ENCODE measurements at regions not wholly inside any gene's neighbourhood (a gene's known extent, or its start where the extent isn't known, plus 50 kb on each side); places are given as distances from the start of the nearest gene placed in this dataset.

GRCh38 chr13:22765547-22765946 is 415.2 kb upstream of the SGCG start:
- no peak overlapping the region for H3K9ac ChIP-seq (ENCODE audit: low read length)
- no peak overlapping the region for H3K27ac Mint-ChIP-seq
- no peaks in the 10 kb centered on the region for H3K9me3 ChIP-seq (ENCODE audit: control extremely low read depth in 1 of 3, control insufficient read depth in 2 of 3, insufficient read depth in 1 of 3, low read length in 2 of 3)
- H4K20me1 ChIP-seq (ENCODE audit: control insufficient read depth, insufficient read depth, low read length, poor library complexity, severe bottlenecking), result no peaks in the 10 kb centered on the region
- ATAC-seq (ENCODE audit: low read depth), result no peak
- TF ChIP-seq EZH2 (IDR thresholded peaks at IDR 0.05; ENCODE audit: borderline replicate concordance, insufficient read depth, low read depth, low read length, poor library complexity, severe bottlenecking) (no peak), CTCF (IDR thresholded peaks at IDR 0.05) (no peak)
- intact Hi-C loops (cut with micrococcal nuclease), result no loop called here
- no peak for DNase-seq
- H3K27me3 Mint-ChIP-seq, result no peaks in the 10 kb centered on the region
- WGBS (ENCODE audit: insufficient coverage), result 62% methylated on average over 1 of the region's 3 CpGs
- H3K79me2 ChIP-seq (ENCODE audit: control insufficient read depth, insufficient read depth, low read length), result no peaks in the 10 kb centered on the region
- CTCF ChIA-PET, result no interaction called here
- no peaks in the 10 kb centered on the region for H3K36me3 ChIP-seq (replicated peaks in 1 of 2; ENCODE audit: control extremely low read depth in 1 of 2, control insufficient read depth in 1 of 2, extremely low read depth in 1 of 2, insufficient read depth in 2 of 2, low read length in 1 of 2)
- no peak overlapping the region for H3K4me3 Mint-ChIP-seq
- POLR2A ChIA-PET, result no interaction called here
- no peak overlapping the region for H3K4me3 ChIP-seq (ENCODE audit: control extremely low read depth in 1 of 5, extremely low read depth in 1 of 5, insufficient read depth in 1 of 5, low read depth in 2 of 5, low read length in 4 of 5)
- no peak overlapping the region for H3K27ac ChIP-seq (ENCODE audit: low read length in 2 of 2)
- H3K9me3 Mint-ChIP-seq (ENCODE audit: insufficient read depth), result peaks cover 2% of the 10 kb centered on the region
- no peaks in the 10 kb centered on the region for H3K4me1 ChIP-seq (ENCODE audit: control insufficient read depth in 2 of 2, insufficient read depth in 2 of 2, low read length in 2 of 2)
- no peaks in the 10 kb centered on the region for H3K4me1 Mint-ChIP-seq
- H3K27me3 ChIP-seq (replicated peaks in 1 of 4; ENCODE audit: control extremely low read depth in 1 of 4, control insufficient read depth in 3 of 4, insufficient read depth in 4 of 4, low read length in 3 of 4), result no peaks in the 10 kb centered on the region
- no peak overlapping the region for H3K4me2 ChIP-seq (replicated peaks; ENCODE audit: low read depth, low read length, poor library complexity, severe bottlenecking)
- no peak overlapping the region for H2AFZ ChIP-seq (ENCODE audit: insufficient read depth, low read depth, low read length, poor library complexity, severe bottlenecking)

GRCh38 chr13:22770891-22771290 is 409.9 kb upstream of the SGCG start:
- no peak overlapping the region for H3K9ac ChIP-seq (ENCODE audit: low read length)
- no peaks in the 10 kb centered on the region for H3K79me2 ChIP-seq (ENCODE audit: control insufficient read depth, insufficient read depth, low read length)
- no peaks in the 10 kb centered on the region for H3K36me3 ChIP-seq (replicated peaks in 1 of 2; ENCODE audit: control extremely low read depth in 1 of 2, control insufficient read depth in 1 of 2, extremely low read depth in 1 of 2, insufficient read depth in 2 of 2, low read length in 1 of 2)
- H4K20me1 ChIP-seq (ENCODE audit: control insufficient read depth, insufficient read depth, low read length, poor library complexity, severe bottlenecking), result no peaks in the 10 kb centered on the region
- 94% methylated on average over 23 of the region's 23 CpGs for WGBS (ENCODE audit: insufficient coverage)
- no peak overlapping the region for H2AFZ ChIP-seq (ENCODE audit: insufficient read depth, low read depth, low read length, poor library complexity, severe bottlenecking)
- H3K27ac ChIP-seq (ENCODE audit: low read length in 2 of 2), result no peak overlapping the region
- no peaks in the 10 kb centered on the region for H3K4me1 ChIP-seq (ENCODE audit: control insufficient read depth in 2 of 2, insufficient read depth in 2 of 2, low read length in 2 of 2)
- no peaks in the 10 kb centered on the region for H3K27me3 Mint-ChIP-seq
- ATAC-seq (ENCODE audit: low read depth) (no peak), DNase-seq (no peak)
- H3K4me3 ChIP-seq (ENCODE audit: control extremely low read depth in 1 of 5, extremely low read depth in 1 of 5, insufficient read depth in 1 of 5, low read depth in 2 of 5, low read length in 4 of 5), result no peak overlapping the region
- POLR2A ChIA-PET, result no interaction called here
- H3K9me3 ChIP-seq (ENCODE audit: control extremely low read depth in 1 of 3, control insufficient read depth in 2 of 3, insufficient read depth in 1 of 3, low read length in 2 of 3), result no peaks in the 10 kb centered on the region
- H3K4me3 Mint-ChIP-seq, result no peak overlapping the region
- H3K9me3 Mint-ChIP-seq (ENCODE audit: insufficient read depth), result peaks cover 3% of the 10 kb centered on the region
- no peaks in the 10 kb centered on the region for H3K27me3 ChIP-seq (replicated peaks in 1 of 4; ENCODE audit: control extremely low read depth in 1 of 4, control insufficient read depth in 3 of 4, insufficient read depth in 4 of 4, low read length in 3 of 4)
- TF ChIP-seq CTCF (IDR thresholded peaks at IDR 0.05), result no peak
- no peak for TF ChIP-seq EZH2 (IDR thresholded peaks at IDR 0.05; ENCODE audit: borderline replicate concordance, insufficient read depth, low read depth, low read length, poor library complexity, severe bottlenecking)
- CTCF ChIA-PET, result no interaction called here
- H3K27ac Mint-ChIP-seq, result no peak overlapping the region
- no peak overlapping the region for H3K4me2 ChIP-seq (replicated peaks; ENCODE audit: low read depth, low read length, poor library complexity, severe bottlenecking)
- intact Hi-C loops (cut with micrococcal nuclease), result no loop called here
- no peaks in the 10 kb centered on the region for H3K4me1 Mint-ChIP-seq

Measured in B cell (primary cell).